ENCODE measurements at regions not wholly inside any gene's neighbourhood (a gene's known extent, or its start where the extent isn't known, plus 50 kb on each side); places are given as distances from the start of the nearest gene placed in this dataset.

DNA sequence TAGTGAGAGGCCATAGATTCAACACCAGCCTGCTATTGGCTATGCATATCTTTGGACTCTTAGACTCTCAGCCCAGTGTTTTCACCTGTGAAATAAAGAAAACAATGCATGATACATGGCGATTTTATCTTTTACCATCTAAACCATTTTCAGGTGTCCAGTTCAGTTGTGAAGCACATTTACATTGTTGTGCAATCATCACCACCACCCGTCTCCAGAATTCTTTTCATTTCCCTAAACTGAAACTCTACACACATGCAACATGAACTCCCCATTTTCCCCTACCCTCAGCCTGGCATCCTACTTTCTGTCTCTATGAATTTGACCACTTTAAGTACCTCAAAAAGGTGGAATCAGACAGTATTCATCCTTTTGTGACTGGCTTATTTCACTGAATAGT, 420.6 kb downstream of the MED10 start:
- Mint-ChIP-seq H3K4me1 (ENCODE audit: unreplicated experiment) (no peaks in the 10 kb centered on the region), H3K9me3 (no peaks in the 10 kb centered on the region), H3K27me3 (peaks cover 26% of the 10 kb centered on the region), H3K36me3 (no peaks in the 10 kb centered on the region), H3K27ac (no peak overlapping the region), H3K4me3 (no peak overlapping the region)
- TF ChIP-seq, protein P1, sequence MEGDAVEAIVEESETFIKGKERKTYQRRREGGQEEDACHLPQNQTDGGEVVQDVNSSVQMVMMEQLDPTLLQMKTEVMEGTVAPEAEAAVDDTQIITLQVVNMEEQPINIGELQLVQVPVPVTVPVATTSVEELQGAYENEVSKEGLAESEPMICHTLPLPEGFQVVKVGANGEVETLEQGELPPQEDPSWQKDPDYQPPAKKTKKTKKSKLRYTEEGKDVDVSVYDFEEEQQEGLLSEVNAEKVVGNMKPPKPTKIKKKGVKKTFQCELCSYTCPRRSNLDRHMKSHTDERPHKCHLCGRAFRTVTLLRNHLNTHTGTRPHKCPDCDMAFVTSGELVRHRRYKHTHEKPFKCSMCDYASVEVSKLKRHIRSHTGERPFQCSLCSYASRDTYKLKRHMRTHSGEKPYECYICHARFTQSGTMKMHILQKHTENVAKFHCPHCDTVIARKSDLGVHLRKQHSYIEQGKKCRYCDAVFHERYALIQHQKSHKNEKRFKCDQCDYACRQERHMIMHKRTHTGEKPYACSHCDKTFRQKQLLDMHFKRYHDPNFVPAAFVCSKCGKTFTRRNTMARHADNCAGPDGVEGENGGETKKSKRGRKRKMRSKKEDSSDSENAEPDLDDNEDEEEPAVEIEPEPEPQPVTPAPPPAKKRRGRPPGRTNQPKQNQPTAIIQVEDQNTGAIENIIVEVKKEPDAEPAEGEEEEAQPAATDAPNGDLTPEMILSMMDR (conservative IDR thresholded peaks at IDR 0.05) = no peak
- no peak for DNase-seq (ENCODE audit: extremely low spot score, unreplicated experiment)

DNA sequence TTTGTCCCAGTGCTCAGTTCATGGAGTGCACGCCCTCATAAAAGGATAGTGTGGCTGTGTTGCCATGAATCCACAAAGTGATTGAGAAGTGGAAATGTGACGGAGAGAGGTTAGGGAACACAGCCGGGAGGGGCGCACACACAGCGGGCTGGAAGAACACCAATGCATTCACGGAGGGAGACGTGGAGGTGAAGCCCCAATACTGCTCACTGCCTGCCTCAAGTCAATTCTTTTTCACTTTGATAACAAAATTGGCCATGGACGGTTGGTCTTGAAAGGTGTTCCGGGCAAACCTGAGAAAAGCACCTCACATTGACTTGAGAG, 424.1 kb downstream of the MED10 start:
- Mint-ChIP-seq H3K4me3 (no peak overlapping the region), H3K36me3 (no peaks in the 10 kb centered on the region), H3K27me3 (peaks cover 26% of the 10 kb centered on the region), H3K27ac (no peak overlapping the region), H3K9me3 (no peaks in the 10 kb centered on the region), H3K4me1 (ENCODE audit: unreplicated experiment) (no peaks in the 10 kb centered on the region)
- DNase-seq (ENCODE audit: extremely low spot score, unreplicated experiment) = no peak
- TF ChIP-seq, protein P1 (conservative IDR thresholded peaks at IDR 0.05) = no peak

DNA sequence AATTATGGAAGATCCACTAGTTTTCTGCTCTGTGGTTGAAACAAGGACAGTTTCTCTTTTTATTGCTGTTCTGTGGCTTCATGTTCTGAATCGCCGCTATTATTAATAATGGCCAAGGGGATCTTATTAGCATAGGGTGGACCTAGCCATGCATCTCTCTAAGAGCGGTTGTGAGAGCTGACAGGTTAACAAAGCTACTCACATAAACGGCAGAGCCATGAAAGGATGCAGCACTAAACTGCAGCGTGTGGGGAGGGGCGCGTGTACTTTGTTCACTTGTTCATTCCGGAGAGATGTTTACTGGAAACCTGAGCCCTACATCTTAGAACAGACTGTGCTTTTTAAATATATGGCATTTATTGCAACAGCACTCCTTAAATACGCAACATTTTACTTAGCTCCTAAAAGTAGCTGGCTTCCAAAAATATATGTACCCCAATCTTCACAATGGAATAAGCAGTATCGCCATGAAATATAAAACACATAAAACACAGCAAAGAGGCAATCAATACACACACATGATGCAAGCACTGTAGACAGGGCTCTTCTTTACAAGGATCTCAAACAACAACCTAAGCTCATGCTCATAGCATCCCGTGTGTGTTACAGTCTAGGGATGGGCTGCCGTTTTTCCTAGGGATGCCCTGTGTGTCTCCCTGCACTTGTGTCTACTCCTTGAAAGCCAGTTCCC, 424.6 kb downstream of the MED10 start:
- Mint-ChIP-seq H3K4me1 (ENCODE audit: unreplicated experiment) (no peaks in the 10 kb centered on the region), H3K27ac (no peak overlapping the region), H3K9me3 (no peaks in the 10 kb centered on the region), H3K27me3 (peaks cover 26% of the 10 kb centered on the region), H3K36me3 (no peaks in the 10 kb centered on the region), H3K4me3 (no peak overlapping the region)
- TF ChIP-seq, protein P1 (conservative IDR thresholded peaks at IDR 0.05) = no peak
- DNase-seq (ENCODE audit: extremely low spot score, unreplicated experiment) = no peak

DNA sequence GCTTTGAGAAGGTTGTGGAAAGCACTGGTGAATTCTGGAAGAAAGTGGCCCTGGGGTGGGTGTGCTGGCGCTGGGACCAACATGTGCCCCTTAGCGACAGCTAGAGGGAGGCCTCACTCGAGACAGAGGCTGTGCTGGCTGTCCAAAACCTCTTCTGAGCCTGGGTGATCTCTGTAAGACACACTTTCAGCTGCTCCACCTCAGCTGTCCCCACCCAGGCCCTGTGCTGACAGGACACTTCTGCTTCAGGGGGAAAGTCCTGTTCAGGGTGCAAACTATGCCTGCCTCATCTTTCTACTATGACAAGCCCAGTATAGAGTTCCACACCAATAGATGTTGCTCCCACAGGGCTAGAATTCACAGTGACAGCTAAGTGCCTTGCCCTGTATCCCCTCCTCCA, 426.4 kb downstream of the MED10 start:
- no peak for DNase-seq (ENCODE audit: extremely low spot score, unreplicated experiment)
- Mint-ChIP-seq H3K4me3 (no peak overlapping the region), H3K36me3 (no peaks in the 10 kb centered on the region), H3K9me3 (no peaks in the 10 kb centered on the region), H3K27me3 (peaks cover 26% of the 10 kb centered on the region), H3K27ac (no peak overlapping the region), H3K4me1 (ENCODE audit: unreplicated experiment) (no peaks in the 10 kb centered on the region)
- TF ChIP-seq, protein P1 (conservative IDR thresholded peaks at IDR 0.05) = no peak

DNA sequence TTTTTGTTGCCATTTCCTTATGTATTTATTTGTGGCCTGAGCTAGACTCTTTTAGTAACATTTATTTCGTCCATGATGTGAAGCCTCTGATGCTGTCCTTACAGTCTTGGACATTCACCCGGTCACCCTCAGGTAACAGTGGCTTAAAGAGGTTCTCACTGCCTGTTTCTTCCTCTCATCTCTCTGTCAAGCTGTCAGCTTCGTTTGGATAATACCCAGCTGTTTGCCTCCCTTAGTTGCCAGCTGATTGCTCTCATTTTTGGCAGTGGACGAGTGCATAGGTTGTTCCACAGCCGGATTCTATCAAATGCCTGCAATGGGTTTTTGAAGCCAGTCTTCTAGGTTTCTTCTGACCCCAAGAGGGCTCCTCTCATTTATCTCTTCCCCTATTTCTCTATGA, 427.7 kb downstream of the MED10 start:
- Mint-ChIP-seq H3K36me3 (no peaks in the 10 kb centered on the region), H3K27me3 (peaks cover 21% of the 10 kb centered on the region), H3K9me3 (no peaks in the 10 kb centered on the region), H3K4me3 (no peak overlapping the region), H3K27ac (no peak overlapping the region), H3K4me1 (ENCODE audit: unreplicated experiment) (no peaks in the 10 kb centered on the region)
- no peak for DNase-seq (ENCODE audit: extremely low spot score, unreplicated experiment)
- TF ChIP-seq, protein P1 (conservative IDR thresholded peaks at IDR 0.05) = no peak

DNA sequence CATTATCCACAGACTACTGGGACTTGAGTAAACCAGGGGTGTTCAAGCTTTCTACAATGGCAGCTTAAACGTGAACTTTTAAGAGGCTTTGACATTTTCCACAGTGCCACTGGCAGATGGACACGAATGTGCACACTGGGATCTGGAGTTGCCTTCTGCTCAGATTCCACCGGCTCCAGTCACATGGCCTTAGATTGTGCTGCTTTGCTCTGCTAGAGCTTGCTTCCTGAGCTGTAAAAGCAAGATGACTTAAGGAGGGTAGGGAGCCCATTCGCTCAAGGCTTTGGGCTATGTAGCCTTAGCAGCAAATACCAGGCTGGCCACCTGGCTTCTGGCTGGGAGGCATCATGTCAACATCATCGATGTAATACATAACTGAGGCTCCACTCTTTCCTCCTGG, 436.9 kb downstream of the MED10 start:
- Mint-ChIP-seq H3K27ac (no peak overlapping the region), H3K4me1 (ENCODE audit: unreplicated experiment) (peaks cover 3% of the 10 kb centered on the region), H3K9me3 (peaks cover 5% of the 10 kb centered on the region), H3K27me3 (peaks cover 4% of the 10 kb centered on the region), H3K36me3 (no peaks in the 10 kb centered on the region), H3K4me3 (no peak overlapping the region)
- DNase-seq (ENCODE audit: extremely low spot score, unreplicated experiment) = no peak
- TF ChIP-seq, protein P1 (conservative IDR thresholded peaks at IDR 0.05) = no peak
